ENCODE measurements at regions not wholly inside any gene's neighbourhood (a gene's known extent, or its start where the extent isn't known, plus 50 kb on each side); places are given as distances from the start of the nearest gene placed in this dataset.
"Not testable (repeated sequence)": the region's sequence is repeated elsewhere in the genome, so short reads cannot be mapped to it uniquely, and the experiment has no call there.

GRCh38 chr4:27770895-27771294 lies 910.3 kb downstream of the STIM2 start:
- DNase-seq = no peak

GRCh38 chr4:27775156-27775555 lies 914.5 kb downstream of the STIM2 start:
- no peak for DNase-seq

- no peak for DNase-seq
Measured at GRCh38 chr4:27779827-27780226, 919.2 kb downstream of the STIM2 start.

- DNase-seq = no peak
Measured at GRCh38 chr4:27787195-27787594, 926.6 kb downstream of the STIM2 start.

GRCh38 chr4:27789773-27790172 lies 929.1 kb downstream of the STIM2 start:
- no peak for DNase-seq

DNA sequence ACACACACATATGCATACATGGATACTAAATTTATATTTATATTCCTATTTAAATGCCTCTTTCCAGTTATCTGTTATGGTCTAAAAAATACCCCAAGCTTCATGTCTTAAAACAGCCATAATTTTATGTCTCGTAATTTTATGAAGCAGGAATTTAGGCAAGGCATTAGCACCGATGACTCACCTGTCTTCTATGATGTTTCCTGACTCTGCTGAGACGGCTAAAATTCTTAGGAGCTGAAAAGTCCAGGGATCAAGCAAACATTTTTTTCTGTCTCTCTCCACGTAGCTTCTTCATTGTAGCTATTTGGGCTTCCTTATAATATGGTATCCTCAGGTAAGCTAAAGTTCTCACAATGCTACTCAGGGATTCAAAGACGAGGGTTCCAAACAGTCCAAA lies 930.3 kb downstream of the STIM2 start:
- no peak for DNase-seq

GRCh38 chr4:27791640-27792039 lies 931.0 kb downstream of the STIM2 start:
- DNase-seq = no peak

GRCh38 chr4:27807207-27807606 lies 946.6 kb downstream of the STIM2 start:
- DNase-seq = no peak

DNA sequence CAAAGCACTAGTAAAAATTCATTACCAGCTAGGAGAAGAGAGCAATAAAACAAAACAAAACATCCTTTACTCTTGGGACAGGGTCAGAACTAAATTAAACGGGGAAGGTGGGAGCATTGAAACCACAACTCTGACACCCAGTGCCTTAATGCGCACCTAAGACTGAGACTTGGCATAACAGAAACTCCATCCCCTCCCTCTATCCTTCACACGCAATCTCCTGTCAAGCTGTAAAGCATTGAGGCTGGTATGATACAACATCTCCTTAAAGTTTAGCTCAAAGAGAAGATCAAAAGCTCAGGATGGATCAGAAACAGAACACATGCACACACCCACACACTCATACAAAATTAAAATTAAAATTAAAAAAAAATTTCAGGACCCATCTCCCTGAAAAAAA lies 951.3 kb downstream of the STIM2 start:
- DNase-seq = no peak

DNA sequence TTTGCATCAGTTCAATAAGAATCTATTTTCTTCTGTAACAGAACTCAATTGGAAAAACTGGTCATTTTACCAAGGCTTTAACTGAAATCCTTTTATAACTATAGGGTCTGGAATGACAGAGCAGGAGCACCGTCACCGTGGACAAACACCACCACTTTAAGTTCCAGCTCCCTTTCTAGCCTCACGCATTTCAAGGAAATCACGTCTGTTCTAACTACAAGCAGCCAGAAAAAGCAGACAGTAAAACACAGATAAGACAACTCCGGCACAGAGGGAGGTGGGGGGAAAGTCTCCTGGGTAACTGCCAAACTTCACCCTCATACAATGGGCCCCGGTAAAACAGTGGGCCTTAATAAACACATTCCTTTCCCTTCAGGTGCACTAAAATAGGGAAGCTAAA lies 952.6 kb downstream of the STIM2 start:
- DNase-seq = not testable (repeated sequence)

GRCh38 chr4:27813699-27814425 lies 953.2 kb downstream of the STIM2 start:
- not testable (repeated sequence) for DNase-seq

DNA sequence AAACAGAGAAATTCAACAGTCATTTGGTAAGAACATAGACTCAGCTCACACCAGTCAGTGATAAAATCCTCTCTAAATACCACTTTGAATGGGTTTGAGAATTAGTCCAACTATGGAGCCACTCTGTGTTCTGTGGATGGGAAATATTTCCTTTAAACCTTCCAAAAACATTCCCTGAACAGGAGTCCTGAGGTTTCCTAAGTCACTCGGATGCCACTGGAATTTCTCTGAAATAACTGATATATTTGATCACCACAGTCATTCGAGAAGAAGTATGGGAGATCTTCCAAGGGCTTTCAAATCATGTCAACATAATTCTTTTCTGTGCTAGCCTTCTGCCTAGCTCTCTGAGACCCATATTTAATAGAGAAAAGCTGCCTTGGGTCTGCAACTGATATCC lies 958.6 kb downstream of the STIM2 start:
- no peak for DNase-seq

DNA sequence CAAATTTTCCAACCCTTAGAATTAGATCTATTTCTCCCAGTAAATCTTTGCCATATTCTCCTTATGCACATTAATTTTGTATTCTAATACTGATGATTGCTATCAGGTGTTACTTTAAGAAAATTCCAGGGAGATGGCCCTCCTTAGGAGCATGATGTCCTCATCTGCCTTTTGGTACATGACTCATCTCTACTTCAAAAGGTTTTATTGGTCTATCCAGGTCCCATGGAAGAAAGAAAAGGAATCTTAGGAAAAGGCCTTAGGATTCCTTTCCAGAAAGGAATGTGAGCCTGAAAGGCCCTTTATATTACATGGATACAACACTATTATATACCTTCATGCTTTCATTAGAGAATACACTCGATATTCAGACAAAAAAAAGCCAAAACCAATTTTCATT lies 968.2 kb downstream of the STIM2 start:
- no peak for DNase-seq

GRCh38 chr4:27830251-27830650 lies 969.6 kb downstream of the STIM2 start:
- no peak for DNase-seq

- DNase-seq = no peak
Measured at GRCh38 chr4:27835851-27836250, 975.2 kb downstream of the STIM2 start.

GRCh38 chr4:27836523-27836922 lies 975.9 kb downstream of the STIM2 start:
- DNase-seq = no peak

- no peak for DNase-seq
Measured at GRCh38 chr4:27843776-27844175, 983.1 kb downstream of the STIM2 start.

- no peak for DNase-seq
Measured at GRCh38 chr4:27844376-27844775, 983.7 kb downstream of the STIM2 start.

DNA sequence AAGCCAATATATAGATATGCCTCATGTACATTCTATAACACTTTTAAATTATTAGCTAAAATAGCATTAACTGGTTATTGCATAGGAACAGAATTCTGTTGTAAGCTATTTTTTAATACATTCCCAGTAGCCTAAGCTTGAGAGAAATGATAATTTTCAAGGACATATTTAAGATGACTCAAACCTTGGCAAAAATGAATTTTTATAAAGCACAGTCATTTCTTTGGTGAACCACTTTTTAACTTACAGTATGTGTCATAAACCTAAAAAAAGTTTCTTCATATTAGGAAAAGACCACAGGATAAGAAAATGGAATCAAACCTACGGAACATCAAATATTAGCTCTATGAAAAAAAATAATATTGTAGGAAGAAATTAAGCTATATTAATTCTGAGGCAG lies 986.3 kb downstream of the STIM2 start:
- no peak for DNase-seq

DNA sequence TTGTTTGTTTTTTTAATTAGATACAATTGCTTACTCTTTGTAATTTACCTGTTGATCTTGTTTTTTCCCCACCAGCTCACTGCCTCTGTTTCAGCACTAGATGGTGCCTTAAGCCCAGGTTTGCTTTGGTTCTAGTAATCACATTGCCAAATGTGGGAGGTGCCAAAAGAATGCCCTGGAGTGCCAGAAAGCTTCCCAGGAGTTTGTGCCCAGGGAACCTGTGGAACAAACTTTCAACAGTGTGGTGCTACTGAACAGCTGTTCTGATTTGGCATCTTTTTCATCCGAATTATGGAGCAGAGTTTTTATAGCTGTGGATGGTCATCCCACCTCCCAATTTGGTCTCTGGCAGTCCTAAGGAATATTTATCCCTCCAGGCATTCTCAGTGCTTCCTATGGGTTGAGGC lies 1000.7 kb downstream of the STIM2 start:
- no peak for DNase-seq

- no peak for DNase-seq
Measured at GRCh38 chr4:27861802-27862201, 1001.2 kb downstream of the STIM2 start.

DNA sequence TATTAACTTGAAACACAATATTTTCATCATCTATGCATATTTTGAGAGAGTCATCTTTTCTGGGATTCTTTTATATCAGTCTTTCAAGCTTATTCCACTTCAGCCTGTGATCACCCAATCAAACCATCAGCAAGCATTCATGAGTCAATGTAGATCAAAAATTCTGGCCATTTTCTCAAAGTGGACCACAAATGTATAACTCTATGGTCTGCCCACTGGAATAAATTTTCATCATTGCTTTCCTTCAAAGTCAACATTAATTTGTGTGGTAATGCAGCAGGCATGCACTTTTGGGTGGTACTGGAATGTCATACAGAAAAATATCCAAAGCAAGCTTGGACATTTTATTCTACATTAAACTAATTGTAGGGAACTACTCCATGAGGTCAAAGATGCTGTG lies 1013.0 kb downstream of the STIM2 start:
- no peak for DNase-seq

DNA sequence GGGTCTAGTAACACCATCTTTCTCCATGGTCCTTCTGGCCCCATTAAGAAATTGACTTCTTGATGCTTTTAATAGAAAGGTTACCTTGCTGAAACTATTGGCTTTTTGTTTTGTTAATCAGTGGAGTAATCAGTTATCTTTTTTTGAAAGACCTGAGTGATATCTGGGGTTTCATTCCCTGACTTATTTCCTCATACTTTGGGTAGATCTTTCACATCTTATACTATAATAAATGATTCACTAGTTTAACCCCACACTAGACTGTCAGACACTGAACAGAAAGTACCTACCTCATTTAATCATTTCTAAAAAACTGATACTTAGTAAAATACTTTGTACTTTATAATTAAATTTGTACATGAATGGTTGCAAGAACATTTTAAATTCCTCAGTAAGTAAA lies 1021.1 kb downstream of the STIM2 start:
- DNase-seq = no peak

GRCh38 chr4:27886120-27886519 lies 1025.5 kb downstream of the STIM2 start:
- DNase-seq = no peak

DNA sequence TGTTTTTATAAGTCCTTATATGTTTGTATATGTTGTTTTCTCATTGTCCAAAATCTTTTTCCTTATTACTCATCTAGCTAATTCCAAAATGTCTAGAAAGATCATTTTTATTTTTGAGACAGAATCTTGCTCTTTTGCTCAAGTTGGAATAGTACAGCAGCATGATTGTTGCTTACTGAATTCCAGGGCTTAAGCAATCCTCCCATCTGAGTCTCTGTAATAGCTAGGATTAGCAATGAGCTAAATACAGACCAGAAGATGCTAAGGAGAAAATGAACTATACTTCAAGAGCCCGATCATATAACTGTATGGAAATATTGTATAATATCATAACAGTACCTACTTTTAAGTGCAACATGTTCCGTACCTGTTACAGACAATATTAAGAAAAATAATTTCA lies 1027.0 kb downstream of the STIM2 start:
- DNase-seq = no peak
